Tongue (tissue), 1 donor: ENCODE measurements at regions not wholly inside any gene's neighbourhood (a gene's known extent, or its start where the extent isn't known, plus 50 kb on each side); places are given as distances from the start of the nearest gene placed in this dataset.
"Not testable (repeated sequence)": the region's sequence is repeated elsewhere in the genome, so short reads cannot be mapped to it uniquely, and the experiment has no call there.

Source experiments
- DNase-seq: peaks from one replicate; pipeline ENCODE4 v3.0.0-alpha.2; 2015

GRCh38 chr4:23022032-23022431, 329.3 kb downstream of the GBA3 start:
- DNase-seq, result no peak

GRCh38 chr4:23021040-23021439, 328.3 kb downstream of the GBA3 start:
- DNase-seq, result no peak

- DNase-seq, result not testable (repeated sequence)
These were observed 327.7 kb downstream of the GBA3 start for GRCh38 chr4:23020399-23020798.

- no peak for DNase-seq
These were observed 324.2 kb downstream of the GBA3 start for GRCh38 chr4:23016981-23017380.

- DNase-seq, result no peak
These were observed 323.1 kb downstream of the GBA3 start for GRCh38 chr4:23015821-23016220.

GRCh38 chr4:23009093-23009492, 316.4 kb downstream of the GBA3 start:
- no peak for DNase-seq

GRCh38 chr4:23006756-23007155, 314.0 kb downstream of the GBA3 start:
- DNase-seq, result no peak

GRCh38 chr4:23005691-23006090, 313.0 kb downstream of the GBA3 start:
- DNase-seq, result no peak

GRCh38 chr4:23001478-23001877, 308.7 kb downstream of the GBA3 start:
- DNase-seq, result no peak

- no peak for DNase-seq
These were observed 306.7 kb downstream of the GBA3 start for GRCh38 chr4:22999419-22999818.

- no peak for DNase-seq
These were observed 304.9 kb downstream of the GBA3 start for GRCh38 chr4:22997358-22998224.

- no peak for DNase-seq
These were observed 298.8 kb downstream of the GBA3 start for GRCh38 chr4:22991576-22991975.

GRCh38 chr4:22988526-22988925, 295.8 kb downstream of the GBA3 start:
- DNase-seq, result no peak

GRCh38 chr4:22987870-22988269, 295.1 kb downstream of the GBA3 start:
- no peak for DNase-seq

- no peak for DNase-seq
These were observed 294.1 kb downstream of the GBA3 start for GRCh38 chr4:22986881-22987280.

- no peak for DNase-seq
These were observed 293.5 kb downstream of the GBA3 start for GRCh38 chr4:22986262-22986661.

GRCh38 chr4:22984390-22984789, 291.7 kb downstream of the GBA3 start:
- DNase-seq, result no peak

- no peak for DNase-seq
These were observed 285.9 kb downstream of the GBA3 start for GRCh38 chr4:22978656-22979055.

GRCh38 chr4:22970665-22971064, 277.9 kb downstream of the GBA3 start:
- DNase-seq, result no peak

GRCh38 chr4:22969287-22969896, 276.7 kb downstream of the GBA3 start:
- no peak for DNase-seq

GRCh38 chr4:22962295-22962694, 269.6 kb downstream of the GBA3 start:
- peak; percentile 14 for DNase-seq

- no peak for DNase-seq
These were observed 266.7 kb downstream of the GBA3 start for GRCh38 chr4:22959483-22959882.

- no peak for DNase-seq
These were observed 265.1 kb downstream of the GBA3 start for GRCh38 chr4:22957774-22958309.
